OCI-LY3 (cell line): ENCODE measurements at regions not wholly inside any gene's neighbourhood (a gene's known extent, or its start where the extent isn't known, plus 50 kb on each side); places are given as distances from the start of the nearest gene placed in this dataset.

Experiments used
- CTCF ChIP-seq: fragments of 200-600, 300-600 bp; sonication (generic); IDR thresholded peaks from 2 replicates; pipeline ENCODE4 v1.5.1; 2014; ENCODE audit warnings: antibody characterized with exemption, low read length, low read depth
- EZH2phosphoT487 ChIP-seq: fragments of 200-600 bp; shearing (Covaris generic); IDR thresholded peaks from 2 replicates; pipeline ENCODE4 v1.6.1; 2018; ENCODE audit warnings: antibody characterized with exemption, mixed run types, low read depth

- no peak for TF ChIP-seq CTCF
- no peak for TF ChIP-seq EZH2phosphoT487
Measured at GRCh38 chr1:182259229-182259872, 132.2 kb downstream of the GLUL start.
